GM12873 (cell line): ENCODE measurements at regions not wholly inside any gene's neighbourhood (a gene's known extent, or its start where the extent isn't known, plus 50 kb on each side); places are given as distances from the start of the nearest gene placed in this dataset.

Experiments
- TF ChIP-seq, protein P1 (sequence below): IDR thresholded peaks from 2 replicates; pipeline ENCODE4 v1.5.1; 2012; ENCODE audit warnings: low read depth, mild to moderate bottlenecking, moderate library complexity, low read length, control low read depth; ENCODE audit not compliant: insufficient read depth; ENCODE audit errors: missing control alignments

DNA sequence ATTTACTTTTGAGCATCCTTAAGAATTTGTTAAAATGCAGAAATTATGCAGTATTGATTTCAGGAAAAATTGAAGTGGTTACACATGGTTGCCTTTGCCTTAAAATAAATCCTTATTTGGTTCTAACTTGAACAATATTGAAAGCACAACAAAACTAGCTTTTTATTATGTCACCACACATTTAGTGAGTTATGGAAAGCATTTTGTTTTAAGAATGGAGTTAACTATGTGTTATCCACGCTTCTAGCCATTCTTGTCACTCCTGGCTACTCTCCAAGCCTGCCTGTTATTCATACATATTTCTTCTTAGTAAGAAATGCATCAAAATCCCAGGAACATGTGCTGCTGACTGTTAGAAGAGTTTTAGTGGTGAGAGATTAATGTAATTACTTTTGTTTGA lies 73.9 kb downstream of the FAT4 start:
- TF ChIP-seq, protein P1, sequence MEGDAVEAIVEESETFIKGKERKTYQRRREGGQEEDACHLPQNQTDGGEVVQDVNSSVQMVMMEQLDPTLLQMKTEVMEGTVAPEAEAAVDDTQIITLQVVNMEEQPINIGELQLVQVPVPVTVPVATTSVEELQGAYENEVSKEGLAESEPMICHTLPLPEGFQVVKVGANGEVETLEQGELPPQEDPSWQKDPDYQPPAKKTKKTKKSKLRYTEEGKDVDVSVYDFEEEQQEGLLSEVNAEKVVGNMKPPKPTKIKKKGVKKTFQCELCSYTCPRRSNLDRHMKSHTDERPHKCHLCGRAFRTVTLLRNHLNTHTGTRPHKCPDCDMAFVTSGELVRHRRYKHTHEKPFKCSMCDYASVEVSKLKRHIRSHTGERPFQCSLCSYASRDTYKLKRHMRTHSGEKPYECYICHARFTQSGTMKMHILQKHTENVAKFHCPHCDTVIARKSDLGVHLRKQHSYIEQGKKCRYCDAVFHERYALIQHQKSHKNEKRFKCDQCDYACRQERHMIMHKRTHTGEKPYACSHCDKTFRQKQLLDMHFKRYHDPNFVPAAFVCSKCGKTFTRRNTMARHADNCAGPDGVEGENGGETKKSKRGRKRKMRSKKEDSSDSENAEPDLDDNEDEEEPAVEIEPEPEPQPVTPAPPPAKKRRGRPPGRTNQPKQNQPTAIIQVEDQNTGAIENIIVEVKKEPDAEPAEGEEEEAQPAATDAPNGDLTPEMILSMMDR = no peak

DNA sequence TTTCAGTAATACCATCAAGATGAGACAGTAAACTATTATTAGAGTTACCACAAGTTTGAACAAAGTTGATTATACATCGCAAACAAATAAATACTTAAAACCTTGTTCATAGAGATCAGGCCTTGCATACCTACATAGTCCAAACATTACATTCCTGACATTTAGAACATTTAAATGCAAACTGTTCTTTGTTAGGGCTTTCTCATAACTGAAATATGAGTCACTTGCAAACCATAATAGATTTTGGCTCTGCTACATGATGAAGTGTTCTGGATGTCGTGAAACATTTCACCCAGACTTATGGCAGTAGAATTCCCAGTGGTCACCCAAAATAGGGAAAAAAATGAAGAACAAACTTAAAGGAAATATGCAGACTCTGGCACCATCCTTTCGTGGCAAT lies 75.0 kb downstream of the FAT4 start:
- TF ChIP-seq, protein P1 = no peak

DNA sequence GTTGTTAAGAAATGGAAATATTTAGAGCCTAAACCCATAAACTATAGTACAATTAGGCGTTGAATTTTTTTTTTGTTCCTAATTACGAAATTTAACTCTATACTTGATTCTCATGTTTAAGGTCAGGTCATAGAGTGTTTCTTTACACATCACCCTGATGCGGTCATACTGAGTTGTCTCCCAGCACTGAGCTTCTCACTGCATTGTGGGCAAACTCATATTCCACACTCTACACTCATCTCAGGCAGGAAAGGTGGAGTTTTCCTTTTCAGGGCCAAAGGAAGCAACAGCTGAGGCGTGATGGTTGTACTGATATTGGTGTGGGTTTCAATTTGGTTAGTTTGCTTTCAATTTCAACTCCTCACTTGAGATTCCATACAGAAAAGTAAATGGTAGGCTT lies 75.4 kb downstream of the FAT4 start:
- TF ChIP-seq, protein P1 = no peak

DNA sequence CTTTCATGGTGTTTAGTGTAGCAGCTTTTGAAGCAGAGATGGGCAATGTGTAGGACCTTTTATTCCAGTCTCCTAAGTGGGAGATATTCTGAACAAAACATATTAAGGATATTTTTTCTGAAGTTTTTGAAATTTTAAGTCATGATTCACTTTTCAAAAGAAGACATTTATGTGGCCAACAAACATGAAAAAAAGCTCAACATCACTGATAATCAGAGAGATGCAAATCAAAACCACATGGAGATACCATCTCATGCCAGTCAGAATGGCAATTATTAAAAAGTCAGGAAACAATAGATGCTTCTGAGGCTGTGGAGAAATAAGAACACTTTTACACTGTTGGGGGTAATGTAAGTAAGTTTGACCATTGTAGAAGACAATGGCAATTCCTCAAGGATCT lies 76.0 kb downstream of the FAT4 start:
- TF ChIP-seq, protein P1 = no peak

DNA sequence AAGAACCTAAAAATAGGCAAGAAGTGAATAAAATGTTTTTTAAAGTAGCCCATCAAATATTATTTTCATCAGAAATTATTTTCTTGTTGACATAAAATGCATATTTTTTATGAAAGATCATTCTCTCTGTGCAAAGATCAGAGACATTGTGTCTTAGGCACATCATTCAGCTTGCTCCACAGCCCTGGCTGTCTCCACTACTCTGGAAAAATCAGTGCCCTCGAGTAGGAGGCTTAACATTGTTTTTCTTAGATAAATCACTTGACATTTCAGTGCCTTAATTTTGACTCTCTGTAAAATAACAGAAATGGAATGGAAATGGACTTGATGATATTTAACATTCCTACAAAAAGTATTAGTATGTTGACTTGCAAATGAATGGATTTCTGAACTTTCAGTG lies 77.9 kb downstream of the FAT4 start:
- TF ChIP-seq, protein P1 = no peak

DNA sequence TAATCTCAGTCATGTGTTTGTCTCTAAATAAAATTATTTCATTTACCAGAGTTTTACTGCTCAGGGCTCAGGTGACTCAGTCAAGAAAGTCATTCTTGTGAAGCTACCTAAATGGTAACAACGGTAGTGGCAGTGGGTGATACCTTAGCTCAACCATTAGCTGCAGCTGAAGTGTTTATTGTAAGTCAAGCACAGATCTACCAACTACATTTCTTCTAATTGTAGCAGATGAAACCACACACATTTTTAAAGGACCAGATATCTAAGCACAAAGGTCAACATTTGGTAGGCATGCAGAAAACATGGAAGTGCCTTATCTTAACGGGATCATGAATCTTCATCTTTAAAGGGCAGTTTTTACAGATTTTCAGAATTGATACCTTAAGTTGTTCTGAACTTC lies 79.1 kb downstream of the FAT4 start:
- TF ChIP-seq, protein P1 = no peak

DNA sequence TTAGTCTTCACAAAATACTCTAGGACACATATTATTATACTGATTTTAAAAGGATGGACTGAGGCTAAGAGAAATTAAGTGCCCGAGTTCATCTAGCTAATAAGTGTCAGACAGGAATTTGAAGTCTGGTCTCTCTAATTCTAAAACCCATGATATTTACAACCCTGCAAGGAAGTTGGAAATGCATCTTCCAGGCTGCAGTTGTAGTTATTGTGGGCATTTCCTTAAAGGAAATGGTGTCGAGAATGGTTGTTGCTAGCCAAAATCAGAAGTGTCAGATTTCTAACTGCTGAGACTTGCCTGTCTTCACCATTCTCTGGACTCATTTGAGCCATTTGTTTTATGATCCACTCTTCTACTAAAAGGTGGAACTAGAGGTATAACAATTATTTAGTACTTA lies 82.5 kb downstream of the FAT4 start:
- TF ChIP-seq, protein P1 = no peak
